ENCODE measurements at regions not wholly inside any gene's neighbourhood (a gene's known extent, or its start where the extent isn't known, plus 50 kb on each side); places are given as distances from the start of the nearest gene placed in this dataset.

- DNase-seq (ENCODE audit: low read depth, low spot score), result no peak
- ChIA-PET CTCF (no interaction called here), POLR2A (no interaction called here)
- H3K4me3 ChIP-seq (ENCODE audit: low read depth, low read length), result no peak overlapping the region
- TF ChIP-seq CTCF (IDR thresholded peaks at IDR 0.05; ENCODE audit: insufficient read depth, low read length, missing control alignments), result no peak
Observed at GRCh38 chr6:22621701-22622100, 52.3 kb downstream of the HDGFL1 start.

- TF ChIP-seq CTCF (IDR thresholded peaks at IDR 0.05; ENCODE audit: insufficient read depth, low read length, missing control alignments), result no peak
- H3K4me3 ChIP-seq (ENCODE audit: low read depth, low read length), result no peak overlapping the region
- CTCF ChIA-PET, result no interaction called here
- no peak for DNase-seq (ENCODE audit: low read depth, low spot score)
- POLR2A ChIA-PET, result no interaction called here
Observed at GRCh38 chr6:22622351-22622750, 53.0 kb downstream of the HDGFL1 start.

GRCh38 chr6:22622813-22623212 is 53.4 kb downstream of the HDGFL1 start:
- POLR2A ChIA-PET, result no interaction called here
- DNase-seq (ENCODE audit: low read depth, low spot score), result no peak
- H3K4me3 ChIP-seq (ENCODE audit: low read depth, low read length), result no peak overlapping the region
- CTCF ChIA-PET, result no interaction called here
- TF ChIP-seq CTCF (IDR thresholded peaks at IDR 0.05; ENCODE audit: insufficient read depth, low read length, missing control alignments), result no peak

- H3K4me3 ChIP-seq (ENCODE audit: low read depth, low read length), result no peak overlapping the region
- ChIA-PET CTCF (no interaction called here), POLR2A (no interaction called here)
- DNase-seq (ENCODE audit: low read depth, low spot score), result no peak
- TF ChIP-seq CTCF (IDR thresholded peaks at IDR 0.05; ENCODE audit: insufficient read depth, low read length, missing control alignments), result no peak
Observed at GRCh38 chr6:22627644-22628043, 58.3 kb downstream of the HDGFL1 start.

- H3K4me3 ChIP-seq (ENCODE audit: low read depth, low read length), result no peak overlapping the region
- ChIA-PET POLR2A (no interaction called here), CTCF (interaction anchor here (0.6 kb wide), 1 partner anchor 181 kb away, joined by 3 read pairs; no protein-coding TSS in a partner anchor)
- TF ChIP-seq CTCF (IDR thresholded peaks at IDR 0.05; ENCODE audit: insufficient read depth, low read length, missing control alignments), result no peak
- DNase-seq (ENCODE audit: low read depth, low spot score), result no peak
Observed at GRCh38 chr6:22631091-22631490, 61.7 kb downstream of the HDGFL1 start.

- DNase-seq (ENCODE audit: low read depth, low spot score), result no peak
- ChIA-PET POLR2A (no interaction called here), CTCF (no interaction called here)
- TF ChIP-seq CTCF (IDR thresholded peaks at IDR 0.05; ENCODE audit: insufficient read depth, low read length, missing control alignments), result no peak
- no peak overlapping the region for H3K4me3 ChIP-seq (ENCODE audit: low read depth, low read length)
Observed at GRCh38 chr6:22632581-22633145, 63.3 kb downstream of the HDGFL1 start.
